ENCODE measurements at regions not wholly inside any gene's neighbourhood (a gene's known extent, or its start where the extent isn't known, plus 50 kb on each side); places are given as distances from the start of the nearest gene placed in this dataset.
"Not testable (repeated sequence)": the region's sequence is repeated elsewhere in the genome, so short reads cannot be mapped to it uniquely, and the experiment has no call there.

- H3K36me3 ChIP-seq (ENCODE audit: insufficient read depth, low read depth, low read length), result no peaks in the 10 kb centered on the region
- H3K27ac ChIP-seq (ENCODE audit: low read length), result no peak overlapping the region
- peak overlapping the region; percentile 41; the same call in 1 of the 2 replicates for H3K9ac ChIP-seq (ENCODE audit: low read depth, low read length)
- peak overlapping the region; percentile 81 for H3K4me3 ChIP-seq (ENCODE audit: low read length)
- peaks cover 2% of the 10 kb centered on the region; the same call in 1 of the 2 replicates for H3K4me1 ChIP-seq (ENCODE audit: insufficient read depth, low read length)
- peaks cover 5% of the 10 kb centered on the region; the same call in 1 of the 2 replicates for H3K27me3 ChIP-seq (ENCODE audit: insufficient read depth, low read length)
- H3K9me3 ChIP-seq (ENCODE audit: insufficient read depth, low read depth, low read length), result no peaks in the 10 kb centered on the region
Observed at GRCh38 chr10:55627501-55628051, 733.5 kb downstream of the ZWINT start.

- not testable (repeated sequence) for H3K9me3 ChIP-seq (ENCODE audit: insufficient read depth, low read depth, low read length); H3K4me1 ChIP-seq (ENCODE audit: insufficient read depth, low read length); H3K9ac ChIP-seq (ENCODE audit: low read depth, low read length); H3K36me3 ChIP-seq (ENCODE audit: insufficient read depth, low read depth, low read length); H3K27me3 ChIP-seq (ENCODE audit: insufficient read depth, low read length); H3K27ac ChIP-seq (ENCODE audit: low read length)
- H3K4me3 ChIP-seq (ENCODE audit: low read length), result peak overlapping the region; percentile 71
Observed at GRCh38 chr10:55601690-55602478, 759.2 kb downstream of the ZWINT start.

- no peaks in the 10 kb centered on the region for H3K27me3 ChIP-seq (ENCODE audit: insufficient read depth, low read length)
- H3K36me3 ChIP-seq (ENCODE audit: insufficient read depth, low read depth, low read length), result no peaks in the 10 kb centered on the region
- no peak overlapping the region for H3K4me3 ChIP-seq (ENCODE audit: low read length)
- no peak overlapping the region for H3K9ac ChIP-seq (ENCODE audit: low read depth, low read length)
- no peaks in the 10 kb centered on the region for H3K4me1 ChIP-seq (ENCODE audit: insufficient read depth, low read length)
- no peak overlapping the region for H3K27ac ChIP-seq (ENCODE audit: low read length)
- no peaks in the 10 kb centered on the region for H3K9me3 ChIP-seq (ENCODE audit: insufficient read depth, low read depth, low read length)
Observed at GRCh38 chr10:55551603-55552002, 750.6 kb upstream of the PCDH15 start.

GRCh38 chr10:55550236-55550635 lies 749.2 kb upstream of the PCDH15 start:
- H3K9me3 ChIP-seq (ENCODE audit: insufficient read depth, low read depth, low read length), result no peaks in the 10 kb centered on the region

GRCh38 chr10:55537497-55537896 lies 736.5 kb upstream of the PCDH15 start:
- H3K36me3 ChIP-seq (ENCODE audit: insufficient read depth, low read depth, low read length); H3K9me3 ChIP-seq (ENCODE audit: insufficient read depth, low read depth, low read length); H3K27me3 ChIP-seq (ENCODE audit: insufficient read depth, low read length); H3K4me1 ChIP-seq (ENCODE audit: insufficient read depth, low read length); H3K9ac ChIP-seq (ENCODE audit: low read depth, low read length); H3K4me3 ChIP-seq (ENCODE audit: low read length); H3K27ac ChIP-seq (ENCODE audit: low read length): not testable (repeated sequence)

More at GRCh38 chr10:55550236-55550635, 749.2 kb upstream of the PCDH15 start:
- H3K9ac ChIP-seq (ENCODE audit: low read depth, low read length), result no peak overlapping the region
- H3K27me3 ChIP-seq (ENCODE audit: insufficient read depth, low read length), result no peaks in the 10 kb centered on the region
- H3K4me3 ChIP-seq (ENCODE audit: low read length), result no peak overlapping the region
- no peaks in the 10 kb centered on the region for H3K4me1 ChIP-seq (ENCODE audit: insufficient read depth, low read length)
- H3K36me3 ChIP-seq (ENCODE audit: insufficient read depth, low read depth, low read length), result no peaks in the 10 kb centered on the region
- H3K27ac ChIP-seq (ENCODE audit: low read length), result no peak overlapping the region

- H3K4me1 ChIP-seq (ENCODE audit: insufficient read depth, low read length), result no peaks in the 10 kb centered on the region
- H3K4me3 ChIP-seq (ENCODE audit: low read length), result no peak overlapping the region
- no peak overlapping the region for H3K9ac ChIP-seq (ENCODE audit: low read depth, low read length)
- H3K9me3 ChIP-seq (ENCODE audit: insufficient read depth, low read depth, low read length), result no peaks in the 10 kb centered on the region
- H3K27me3 ChIP-seq (ENCODE audit: insufficient read depth, low read length), result no peaks in the 10 kb centered on the region
- H3K36me3 ChIP-seq (ENCODE audit: insufficient read depth, low read depth, low read length), result no peaks in the 10 kb centered on the region
- no peak overlapping the region for H3K27ac ChIP-seq (ENCODE audit: low read length)
Observed at GRCh38 chr10:55519264-55519663, 718.2 kb upstream of the PCDH15 start.

- not testable (repeated sequence) for H3K36me3 ChIP-seq (ENCODE audit: insufficient read depth, low read depth, low read length); H3K27ac ChIP-seq (ENCODE audit: low read length); H3K9ac ChIP-seq (ENCODE audit: low read depth, low read length); H3K27me3 ChIP-seq (ENCODE audit: insufficient read depth, low read length); H3K4me3 ChIP-seq (ENCODE audit: low read length); H3K4me1 ChIP-seq (ENCODE audit: insufficient read depth, low read length); H3K9me3 ChIP-seq (ENCODE audit: insufficient read depth, low read depth, low read length)
Observed at GRCh38 chr10:55518416-55518815, 717.4 kb upstream of the PCDH15 start.

GRCh38 chr10:55509168-55509567 lies 708.1 kb upstream of the PCDH15 start:
- Histone ChIP-seq H3K9ac (ENCODE audit: low read depth, low read length) (no peak overlapping the region), H3K27ac (ENCODE audit: low read length) (no peak overlapping the region), H3K9me3 (ENCODE audit: insufficient read depth, low read depth, low read length) (no peaks in the 10 kb centered on the region), H3K27me3 (ENCODE audit: insufficient read depth, low read length) (no peaks in the 10 kb centered on the region), H3K4me3 (ENCODE audit: low read length) (no peak overlapping the region), H3K4me1 (ENCODE audit: insufficient read depth, low read length) (no peaks in the 10 kb centered on the region), H3K36me3 (ENCODE audit: insufficient read depth, low read depth, low read length) (no peaks in the 10 kb centered on the region)

- no peaks in the 10 kb centered on the region for H3K9me3 ChIP-seq (ENCODE audit: insufficient read depth, low read depth, low read length)
- H3K27me3 ChIP-seq (ENCODE audit: insufficient read depth, low read length), result no peaks in the 10 kb centered on the region
- no peak overlapping the region for H3K27ac ChIP-seq (ENCODE audit: low read length)
- no peak overlapping the region for H3K9ac ChIP-seq (ENCODE audit: low read depth, low read length)
- no peaks in the 10 kb centered on the region for H3K4me1 ChIP-seq (ENCODE audit: insufficient read depth, low read length)
- no peaks in the 10 kb centered on the region for H3K36me3 ChIP-seq (ENCODE audit: insufficient read depth, low read depth, low read length)
- H3K4me3 ChIP-seq (ENCODE audit: low read length), result no peak overlapping the region
Observed at GRCh38 chr10:55500931-55501559, 700.0 kb upstream of the PCDH15 start.

- Histone ChIP-seq H3K9me3 (ENCODE audit: insufficient read depth, low read depth, low read length) (no peaks in the 10 kb centered on the region), H3K27me3 (ENCODE audit: insufficient read depth, low read length) (no peaks in the 10 kb centered on the region), H3K27ac (ENCODE audit: low read length) (no peak overlapping the region), H3K4me3 (ENCODE audit: low read length) (no peak overlapping the region), H3K36me3 (ENCODE audit: insufficient read depth, low read depth, low read length) (no peaks in the 10 kb centered on the region), H3K9ac (ENCODE audit: low read depth, low read length) (no peak overlapping the region), H3K4me1 (ENCODE audit: insufficient read depth, low read length) (no peaks in the 10 kb centered on the region)
Observed at GRCh38 chr10:55497893-55498499, 697.0 kb upstream of the PCDH15 start.

- Histone ChIP-seq H3K36me3 (ENCODE audit: insufficient read depth, low read depth, low read length) (no peaks in the 10 kb centered on the region), H3K9me3 (ENCODE audit: insufficient read depth, low read depth, low read length) (no peaks in the 10 kb centered on the region), H3K9ac (ENCODE audit: low read depth, low read length) (no peak overlapping the region), H3K4me1 (ENCODE audit: insufficient read depth, low read length) (no peaks in the 10 kb centered on the region), H3K4me3 (ENCODE audit: low read length) (no peak overlapping the region), H3K27ac (ENCODE audit: low read length) (no peak overlapping the region), H3K27me3 (ENCODE audit: insufficient read depth, low read length) (no peaks in the 10 kb centered on the region)
Observed at GRCh38 chr10:55495555-55495954, 694.5 kb upstream of the PCDH15 start.

- Histone ChIP-seq H3K4me3 (ENCODE audit: low read length) (no peak overlapping the region), H3K4me1 (ENCODE audit: insufficient read depth, low read length) (no peaks in the 10 kb centered on the region), H3K27ac (ENCODE audit: low read length) (no peak overlapping the region), H3K9ac (ENCODE audit: low read depth, low read length) (no peak overlapping the region), H3K9me3 (ENCODE audit: insufficient read depth, low read depth, low read length) (no peaks in the 10 kb centered on the region), H3K36me3 (ENCODE audit: insufficient read depth, low read depth, low read length) (no peaks in the 10 kb centered on the region), H3K27me3 (ENCODE audit: insufficient read depth, low read length) (no peaks in the 10 kb centered on the region)
Observed at GRCh38 chr10:55491712-55492111, 690.7 kb upstream of the PCDH15 start.
